Mesenchymal stem cell (in vitro differentiated cells and primary cell): ENCODE measurements at regions not wholly inside any gene's neighbourhood (a gene's known extent, or its start where the extent isn't known, plus 50 kb on each side); places are given as distances from the start of the nearest gene placed in this dataset.

Source experiments
- DNase-seq: peaks from one replicate; pipeline ENCODE4 v3.0.0-alpha.2; 2013
- H2AFZ ChIP-seq: one replicate; pipeline ENCODE4 v1.6.1; 2013; ENCODE audit warnings: low read depth, mild to moderate bottlenecking, control low read depth, inconsistent platforms, low read length, moderate library complexity
- H2AK5ac ChIP-seq: 2 replicates; pipeline ENCODE4 v1.6.1; 2013; ENCODE audit warnings: low read length, moderate library complexity, mild to moderate bottlenecking, inconsistent platforms; ENCODE audit not compliant: severe bottlenecking
- H2BK120ac ChIP-seq: one replicate; pipeline ENCODE4 v1.6.1; 2013; ENCODE audit warnings: low read depth, mild to moderate bottlenecking, inconsistent platforms, low read length, moderate library complexity
- H2BK12ac ChIP-seq, 2 experiments: one replicate each; pipeline ENCODE4 v1.6.1; 2013; ENCODE audit warnings: inconsistent platforms in 2 of 2, low read length in 2 of 2, mild to moderate bottlenecking in 2 of 2, moderate library complexity in 2 of 2, control low read depth in 1 of 2
- H2BK15ac ChIP-seq: one replicate; pipeline ENCODE4 v1.6.1; 2013; ENCODE audit warnings: mild to moderate bottlenecking, low read depth, inconsistent platforms; ENCODE audit not compliant: poor library complexity, severe bottlenecking
- H2BK5ac ChIP-seq: 2 replicates; pipeline ENCODE4 v1.6.1; 2013; ENCODE audit warnings: low read depth, mild to moderate bottlenecking, low read length, control low read depth, inconsistent platforms; ENCODE audit not compliant: poor library complexity, severe bottlenecking
- H3K14ac ChIP-seq, 2 experiments: one replicate each; pipeline ENCODE4 v1.6.1; 2013; ENCODE audit warnings: inconsistent platforms in 2 of 2, low read length in 2 of 2, control low read depth in 1 of 2, mild to moderate bottlenecking in 1 of 2, moderate library complexity in 1 of 2
- H3K18ac ChIP-seq, 2 experiments: one replicate each; pipeline ENCODE4 v1.6.1; 2013; ENCODE audit warnings: inconsistent platforms in 2 of 2, low read length in 2 of 2, control low read depth in 1 of 2, low read depth in 1 of 2, mild to moderate bottlenecking in 1 of 2
- H3K23ac ChIP-seq, 2 experiments: one replicate each; pipeline ENCODE4 v1.6.1; 2013; ENCODE audit warnings: inconsistent platforms in 2 of 2, low read length in 2 of 2, mild to moderate bottlenecking in 2 of 2, moderate library complexity in 2 of 2, control low read depth in 1 of 2
- H3K27ac ChIP-seq: 2 replicates; pipeline ENCODE4 v1.5.1; 2013; ENCODE audit warnings: mild to moderate bottlenecking, moderate library complexity, low read length, control low read depth, inconsistent platforms; ENCODE audit not compliant: poor library complexity, severe bottlenecking
- H3K27me3 ChIP-seq, 2 experiments: 2 replicates each; pipeline versions ENCODE4 v1.6.1 to v1.7.0; 2013; ENCODE audit warnings: low read length in 2 of 2, mild to moderate bottlenecking in 2 of 2, moderate library complexity in 2 of 2, control low read depth in 1 of 2, inconsistent platforms in 1 of 2; ENCODE audit not compliant: control insufficient read depth in 1 of 2, insufficient read depth in 1 of 2
- H3K36me3 ChIP-seq, 2 experiments: 2 replicates each; pipeline versions ENCODE4 v1.6.1 to v1.7.0; 2013; ENCODE audit warnings: low read length in 2 of 2, control low read depth in 1 of 2, inconsistent platforms in 1 of 2, low read depth in 1 of 2, mild to moderate bottlenecking in 1 of 2; ENCODE audit not compliant: insufficient read depth in 2 of 2, control insufficient read depth in 1 of 2
- H3K4ac ChIP-seq, 2 experiments: one replicate each; pipeline ENCODE4 v1.6.1; 2013; ENCODE audit warnings: inconsistent platforms in 2 of 2, low read length in 2 of 2, mild to moderate bottlenecking in 2 of 2, moderate library complexity in 2 of 2, control low read depth in 1 of 2, low read depth in 1 of 2
- H3K4me1 ChIP-seq: 2 replicates; pipeline ENCODE4 v1.6.1; 2013; ENCODE audit warnings: low read depth, low read length, control low read depth; ENCODE audit not compliant: control insufficient read depth, insufficient read depth
- H3K4me2 ChIP-seq: 2 replicates; pipeline ENCODE4 v1.6.1; 2013; ENCODE audit warnings: low read length, mild to moderate bottlenecking, inconsistent platforms; ENCODE audit not compliant: poor library complexity, severe bottlenecking
- H3K4me3 ChIP-seq, 2 experiments: 2 replicates each; pipeline versions ENCODE4 v1.5.1 to v1.7.0; 2013; ENCODE audit warnings: low read length in 2 of 2, mild to moderate bottlenecking in 2 of 2, control low read depth in 1 of 2, low read depth in 1 of 2; ENCODE audit not compliant: insufficient read depth in 1 of 2
- H3K79me1 ChIP-seq: replicated peaks from 2 replicates; pipeline ENCODE4 v1.6.1; 2013; ENCODE audit warnings: mild to moderate bottlenecking, control low read depth, low read length, inconsistent platforms; ENCODE audit not compliant: poor library complexity, severe bottlenecking
- H3K9ac ChIP-seq: 2 replicates; pipeline ENCODE4 v1.7.0; 2013; ENCODE audit warnings: mild to moderate bottlenecking, low read length, moderate library complexity
- H3K9me3 ChIP-seq: 2 replicates; pipeline ENCODE4 v1.7.0; 2013; ENCODE audit warnings: mild to moderate bottlenecking, low read length; ENCODE audit not compliant: control insufficient read depth
- H4K8ac ChIP-seq: one replicate; pipeline ENCODE4 v1.6.1; 2013; ENCODE audit warnings: inconsistent platforms, mild to moderate bottlenecking, low read length, moderate library complexity
- H4K91ac ChIP-seq: one replicate; pipeline ENCODE4 v1.6.1; 2013; ENCODE audit warnings: mild to moderate bottlenecking, low read length, inconsistent platforms
- WGBS: methylation state at CpG from one replicate; pipeline ENCODE4 v1.1.7; 2013; ENCODE audit warnings: mixed read lengths; 5-methylcytosine and 5-hydroxymethylcytosine counted together

DNA sequence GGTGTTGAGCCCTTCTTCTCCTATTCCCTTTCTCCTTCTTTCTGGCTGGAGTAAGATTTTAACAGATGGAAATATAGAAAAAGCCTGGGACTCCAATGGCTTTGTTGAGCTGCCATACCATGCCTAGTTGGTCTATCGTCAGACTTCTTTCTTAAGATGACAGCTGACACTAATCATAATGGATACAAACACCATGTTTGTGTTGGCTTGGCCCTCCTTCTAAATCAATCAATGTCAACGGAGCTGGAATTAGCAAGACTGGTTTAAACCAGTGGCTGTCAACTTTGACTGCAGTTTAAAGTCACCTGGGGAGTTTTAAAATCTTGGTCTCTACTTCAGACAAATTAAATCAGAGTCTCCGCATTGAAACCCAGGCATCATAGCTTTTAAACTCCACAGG is 264.5 kb upstream of the PRR16 start:
- Histone ChIP-seq H4K91ac (no peak overlapping the region), H3K4me3 (no peak overlapping the region), H2BK12ac (no peak overlapping the region), H3K14ac (no peak overlapping the region), H3K4me2 (no peak overlapping the region), H2BK5ac (no peak overlapping the region), H4K8ac (no peak overlapping the region), H2AK5ac (no peak overlapping the region), H3K36me3 (no peaks in the 10 kb centered on the region), H3K9me3 (no peaks in the 10 kb centered on the region), H2AFZ (no peak overlapping the region), H3K4me1 (no peaks in the 10 kb centered on the region), H2BK15ac (no peak overlapping the region), H3K79me1 (no peaks in the 10 kb centered on the region), H3K4ac (no peak overlapping the region), H3K18ac (no peak overlapping the region), H3K27me3 (no peaks in the 10 kb centered on the region), H3K9ac (no peak overlapping the region), H3K27ac (no peak overlapping the region), H3K23ac (no peak overlapping the region), H2BK120ac (no peak overlapping the region)
- whole genome bisulfite sequencing: 93% methylated on average over 3 of the region's 3 CpGs
- no peak for DNase-seq

DNA sequence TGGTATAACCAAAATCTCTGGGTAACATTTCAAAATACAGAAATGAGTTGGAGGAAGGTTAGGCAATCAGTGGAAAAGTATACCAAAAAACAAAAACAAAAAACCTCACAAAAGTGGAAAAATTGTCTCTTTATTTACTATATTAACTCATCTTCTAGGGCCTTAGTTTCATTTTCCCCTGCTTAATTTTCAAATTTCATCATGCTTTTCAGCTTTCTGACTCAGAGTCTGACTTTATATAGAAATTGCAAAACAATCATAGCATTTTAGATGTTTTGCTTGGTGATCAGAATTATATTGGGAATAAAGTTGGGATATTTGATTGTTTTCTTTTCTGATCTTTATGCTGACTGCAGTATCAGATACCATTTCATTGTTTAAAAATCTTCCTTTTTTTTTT is 257.0 kb upstream of the PRR16 start:
- no peak overlapping the region for H3K4me2 ChIP-seq
- no peaks in the 10 kb centered on the region for H3K36me3 ChIP-seq
- no peak overlapping the region for H3K27ac ChIP-seq
- no peak overlapping the region for H2BK12ac ChIP-seq
- H3K4me3 ChIP-seq: peak overlapping the region in 1 of 2 experiments; percentile 40
- no peak overlapping the region for H4K8ac ChIP-seq
- H3K9ac ChIP-seq: peak overlapping the region; percentile 78
- H3K23ac ChIP-seq: no peak overlapping the region
- H3K18ac ChIP-seq: no peak overlapping the region
- no peaks in the 10 kb centered on the region for H3K9me3 ChIP-seq
- H3K4ac ChIP-seq: no peak overlapping the region
- no peaks in the 10 kb centered on the region for H3K27me3 ChIP-seq
- H2AFZ ChIP-seq: no peak overlapping the region
- H2AK5ac ChIP-seq: no peak overlapping the region
- no peak overlapping the region for H2BK15ac ChIP-seq
- H2BK120ac ChIP-seq: no peak overlapping the region
- H3K79me1 ChIP-seq: no peaks in the 10 kb centered on the region
- peak; percentile 30 for DNase-seq
- H2BK5ac ChIP-seq: no peak overlapping the region
- H3K4me1 ChIP-seq: no peaks in the 10 kb centered on the region
- no peak overlapping the region for H4K91ac ChIP-seq
- H3K14ac ChIP-seq: no peak overlapping the region

DNA sequence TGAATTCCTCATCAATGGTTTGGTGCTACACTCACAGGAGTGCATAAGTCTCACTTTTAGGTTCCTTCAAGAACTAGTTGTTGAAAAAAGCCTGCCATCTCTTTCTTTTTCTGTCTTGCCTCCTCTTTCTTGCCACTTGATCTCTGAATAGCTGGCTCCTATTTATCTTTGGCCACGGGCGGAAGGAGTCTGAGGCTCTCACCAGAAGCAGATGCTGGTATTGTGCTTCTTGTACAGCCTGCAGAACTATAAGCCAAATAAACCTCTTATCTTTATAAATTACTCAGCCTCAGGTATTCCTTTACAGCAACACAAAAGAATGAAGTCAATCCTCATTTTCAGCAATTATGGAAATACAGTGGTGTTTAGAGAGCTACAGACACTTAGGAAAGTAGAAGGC is 247.1 kb upstream of the PRR16 start:
- no peak overlapping the region for H2BK120ac ChIP-seq
- H2AFZ ChIP-seq: no peak overlapping the region
- H3K4me2 ChIP-seq: no peak overlapping the region
- no peak overlapping the region for H4K91ac ChIP-seq
- H3K36me3 ChIP-seq: no peaks in the 10 kb centered on the region
- H3K27me3 ChIP-seq: no peaks in the 10 kb centered on the region
- no peak overlapping the region for H4K8ac ChIP-seq
- no peak overlapping the region for H3K9ac ChIP-seq
- H3K18ac ChIP-seq: no peak overlapping the region
- no peak overlapping the region for H2BK15ac ChIP-seq
- WGBS: 97% methylated on average over 2 of the region's 2 CpGs
- H3K4ac ChIP-seq: no peak overlapping the region
- no peaks in the 10 kb centered on the region for H3K79me1 ChIP-seq
- H3K4me3 ChIP-seq: no peak overlapping the region
- H3K4me1 ChIP-seq: no peaks in the 10 kb centered on the region
- H3K23ac ChIP-seq: no peak overlapping the region
- H3K27ac ChIP-seq: no peak overlapping the region
- no peak overlapping the region for H3K14ac ChIP-seq
- H3K9me3 ChIP-seq: no peaks in the 10 kb centered on the region
- H2BK5ac ChIP-seq: no peak overlapping the region
- DNase-seq: no peak
- no peak overlapping the region for H2BK12ac ChIP-seq
- no peak overlapping the region for H2AK5ac ChIP-seq

DNA sequence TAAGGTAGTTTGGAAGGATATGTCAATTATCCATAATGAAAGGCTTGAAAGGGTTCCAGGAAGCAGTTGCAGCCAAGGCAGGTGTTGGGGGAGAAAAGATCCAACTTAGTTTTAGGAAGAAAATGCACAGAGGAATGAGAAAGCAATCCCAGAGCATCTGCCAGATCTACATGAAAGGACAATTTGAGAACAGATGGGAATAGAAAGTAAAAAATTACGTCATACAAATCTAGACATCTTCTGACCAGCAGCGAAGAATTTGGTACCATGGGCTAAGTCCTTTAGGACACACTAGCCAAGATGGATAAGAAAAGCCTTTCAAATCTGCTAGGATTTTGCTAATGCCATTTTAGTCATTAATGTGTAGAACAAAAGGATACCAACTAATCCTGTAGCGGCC is 244.1 kb upstream of the PRR16 start:
- no peak for DNase-seq
- Histone ChIP-seq H2BK12ac (no peak overlapping the region), H4K8ac (no peak overlapping the region), H3K79me1 (no peaks in the 10 kb centered on the region), H2BK15ac (no peak overlapping the region), H2BK120ac (no peak overlapping the region), H3K4me3 (no peak overlapping the region), H3K36me3 (no peaks in the 10 kb centered on the region), H2AK5ac (no peak overlapping the region), H3K14ac (no peak overlapping the region), H2BK5ac (no peak overlapping the region), H3K23ac (no peak overlapping the region), H4K91ac (no peak overlapping the region), H3K27ac (no peak overlapping the region), H3K4ac (no peak overlapping the region), H3K4me1 (no peaks in the 10 kb centered on the region), H3K9me3 (no peaks in the 10 kb centered on the region), H3K4me2 (no peak overlapping the region), H3K18ac (peak overlapping the region in 1 of 2 experiments; percentile 33), H2AFZ (no peak overlapping the region), H3K27me3 (no peaks in the 10 kb centered on the region), H3K9ac (no peak overlapping the region)
- 100% methylated on average over 2 of the region's 3 CpGs for WGBS
